ENCODE measurements at regions not wholly inside any gene's neighbourhood (a gene's known extent, or its start where the extent isn't known, plus 50 kb on each side); places are given as distances from the start of the nearest gene placed in this dataset.
"Not testable (repeated sequence)": the region's sequence is repeated elsewhere in the genome, so short reads cannot be mapped to it uniquely, and the experiment has no call there.

- no peak for DNase-seq (ENCODE audit: low spot score)
Measured at GRCh38 chr4:58360354-58361133, 1250.4 kb upstream of the IGFBP7 start.

GRCh38 chr4:58359590-58359989 lies 1249.4 kb upstream of the IGFBP7 start:
- no peak for DNase-seq (ENCODE audit: low spot score)

GRCh38 chr4:58357947-58358346 lies 1247.8 kb upstream of the IGFBP7 start:
- DNase-seq (ENCODE audit: low spot score), result no peak

GRCh38 chr4:58325070-58325469 lies 1214.9 kb upstream of the IGFBP7 start:
- no peak for DNase-seq (ENCODE audit: low spot score)

GRCh38 chr4:58313444-58313843 lies 1203.3 kb upstream of the IGFBP7 start:
- no peak for DNase-seq (ENCODE audit: low spot score)

- DNase-seq (ENCODE audit: low spot score), result no peak
Measured at GRCh38 chr4:58303456-58303855, 1193.3 kb upstream of the IGFBP7 start.

GRCh38 chr4:58301376-58301999 lies 1191.3 kb upstream of the IGFBP7 start:
- no peak for DNase-seq (ENCODE audit: low spot score)

GRCh38 chr4:58286335-58286734 lies 1176.2 kb upstream of the IGFBP7 start:
- DNase-seq (ENCODE audit: low spot score), result no peak

- not testable (repeated sequence) for DNase-seq (ENCODE audit: low spot score)
Measured at GRCh38 chr4:58280928-58281327, 1170.7 kb upstream of the IGFBP7 start.

- DNase-seq (ENCODE audit: low spot score), result no peak
Measured at GRCh38 chr4:58275856-58276255, 1165.7 kb upstream of the IGFBP7 start.

GRCh38 chr4:58274553-58274952 lies 1164.4 kb upstream of the IGFBP7 start:
- no peak for DNase-seq (ENCODE audit: low spot score)

- DNase-seq (ENCODE audit: low spot score), result no peak
Measured at GRCh38 chr4:58272311-58272710, 1162.1 kb upstream of the IGFBP7 start.

- no peak for DNase-seq (ENCODE audit: low spot score)
Measured at GRCh38 chr4:58265734-58266133, 1155.5 kb upstream of the IGFBP7 start.

GRCh38 chr4:58261526-58261925 lies 1151.3 kb upstream of the IGFBP7 start:
- no peak for DNase-seq (ENCODE audit: low spot score)

GRCh38 chr4:58254291-58254690 lies 1144.1 kb upstream of the IGFBP7 start:
- DNase-seq (ENCODE audit: low spot score), result no peak

GRCh38 chr4:58252656-58253055 lies 1142.5 kb upstream of the IGFBP7 start:
- no peak for DNase-seq (ENCODE audit: low spot score)

- no peak for DNase-seq (ENCODE audit: low spot score)
Measured at GRCh38 chr4:58247792-58248191, 1137.6 kb upstream of the IGFBP7 start.

GRCh38 chr4:58225460-58225859 lies 1115.3 kb upstream of the IGFBP7 start:
- DNase-seq (ENCODE audit: low spot score), result no peak

GRCh38 chr4:58219179-58219578 lies 1109.0 kb upstream of the IGFBP7 start:
- DNase-seq (ENCODE audit: low spot score), result no peak

GRCh38 chr4:58216461-58216860 lies 1106.3 kb upstream of the IGFBP7 start:
- DNase-seq (ENCODE audit: low spot score), result no peak

GRCh38 chr4:58214376-58214775 lies 1104.2 kb upstream of the IGFBP7 start:
- DNase-seq (ENCODE audit: low spot score), result no peak

GRCh38 chr4:58209551-58209950 lies 1099.4 kb upstream of the IGFBP7 start:
- DNase-seq (ENCODE audit: low spot score), result no peak

- DNase-seq (ENCODE audit: low spot score), result no peak
Measured at GRCh38 chr4:58209001-58209400, 1098.8 kb upstream of the IGFBP7 start.
